Endothelial cell of umbilical vein (primary cell): ENCODE measurements at regions not wholly inside any gene's neighbourhood (a gene's known extent, or its start where the extent isn't known, plus 50 kb on each side); places are given as distances from the start of the nearest gene placed in this dataset.

Source experiments
- BruUV-seq: library from RNA; stranded (reverse); fragments of 400-500 nt; replicated peaks from 2 replicates; lab custom pipeline; 2021; lab: Mats Ljungman, UMichigan
- CTCF ChIA-PET: fragments of 300-600, 350-600 bp; sonication (Branson Sonifier 250); formaldehyde crosslinking; loops from one replicate; lab custom pipeline; 2021; ENCODE audit warnings: antibody characterized with exemption, inconsistent platforms; lab: Charles Lee
- POLR2A ChIA-PET: fragments of 300-600, 350-600 bp; sonication (Branson Sonifier 250); formaldehyde crosslinking; loops from one replicate; lab custom pipeline; 2021; ENCODE audit warnings: antibody characterized with exemption, inconsistent platforms; lab: Charles Lee
- DNase-seq: peaks from one replicate; pipeline ENCODE4 v3.0.0-alpha.2; 2011; ENCODE audit warnings: low read depth, low spot score
- FAIRE-seq: peaks from 2 replicates; lab custom pipeline; 2011; peaks lifted over from hg19 to GRCh38; lab: Jason Lieb, UNC
- H2AFZ ChIP-seq: 2 replicates; pipeline ENCODE4 v1.6.0; 2012; ENCODE audit warnings: low read depth, low read length, control low read depth, inconsistent platforms
- H3K27ac ChIP-seq: 2 replicates; pipeline ENCODE4 v1.5.1; 2011; ENCODE audit warnings: low read depth, mild to moderate bottlenecking, control low read depth, low read length, moderate library complexity; ENCODE audit not compliant: insufficient read depth
- H3K27me3 ChIP-seq, 2 experiments: 2 replicates each; pipeline versions ENCODE4 v1.6.0 to v1.6.1; 2011; ENCODE audit warnings: low read length in 2 of 2, mixed read lengths in 1 of 2; ENCODE audit not compliant: control insufficient read depth in 2 of 2, insufficient read depth in 2 of 2
- H3K36me3 ChIP-seq, 2 experiments: 2 replicates in 1 of 2; 3 replicates in 1 of 2; pipeline ENCODE4 v1.5.1; 2011; ENCODE audit warnings: low read length in 2 of 2, mild to moderate bottlenecking in 1 of 2, moderate library complexity in 1 of 2; ENCODE audit not compliant: control insufficient read depth in 2 of 2, insufficient read depth in 2 of 2; ENCODE audit errors: extremely low read depth in 1 of 2
- H3K4me1 ChIP-seq: 3 replicates; pipeline ENCODE4 v1.5.1; 2011; ENCODE audit warnings: mild to moderate bottlenecking, low read length; ENCODE audit not compliant: control insufficient read depth, insufficient read depth; ENCODE audit errors: extremely low read depth
- H3K4me2 ChIP-seq: 2 replicates; pipeline ENCODE4 v1.6.1; 2011; ENCODE audit warnings: low read length, control low read depth, mixed read lengths; ENCODE audit not compliant: insufficient read depth
- H3K4me3 ChIP-seq, 3 experiments: fragments of 200-600 bp in 1 of 3; sonication (generic), shearing (Covaris generic) in 1 of 3; replicated peaks in 1 of 3; 2 replicates each; pipeline ENCODE4 v1.5.1; 2011 to 2016; ENCODE audit warnings: control low read depth in 3 of 3, low read length in 3 of 3, mild to moderate bottlenecking in 2 of 3, inconsistent platforms in 1 of 3, low read depth in 1 of 3, moderate library complexity in 1 of 3; ENCODE audit not compliant: insufficient read depth in 1 of 3
- H3K79me2 ChIP-seq: 2 replicates; pipeline ENCODE4 v1.6.0; 2012; ENCODE audit warnings: low read length, inconsistent platforms; ENCODE audit not compliant: control insufficient read depth, insufficient read depth
- H3K9ac ChIP-seq: replicated peaks from 2 replicates; pipeline ENCODE3; 2011; ENCODE audit warnings: low read length, control low read depth; ENCODE audit not compliant: insufficient read depth; ENCODE audit errors: extremely low read depth
- H3K9me1 ChIP-seq: replicated peaks from 3 replicates; pipeline ENCODE4 v1.6.0; 2011; ENCODE audit warnings: mild to moderate bottlenecking, low read length; ENCODE audit not compliant: control insufficient read depth, insufficient read depth; ENCODE audit errors: extremely low read depth
- H3K9me3 ChIP-seq: replicated peaks from 2 replicates; pipeline ENCODE4 v1.5.1; 2012; ENCODE audit warnings: low read length, inconsistent platforms; ENCODE audit not compliant: control insufficient read depth, insufficient read depth
- H4K20me1 ChIP-seq: replicated peaks from 2 replicates; pipeline ENCODE3; 2011; ENCODE audit warnings: mild to moderate bottlenecking, low read length; ENCODE audit not compliant: control insufficient read depth, insufficient read depth; ENCODE audit errors: extremely low read depth
- EZH2 ChIP-seq: IDR thresholded peaks from 2 replicates; pipeline ENCODE4 v1.6.1; 2012; ENCODE audit warnings: borderline replicate concordance, low read depth, mild to moderate bottlenecking, moderate library complexity, low read length, inconsistent platforms; ENCODE audit not compliant: severe bottlenecking
- FOS ChIP-seq: IDR thresholded peaks from 2 replicates; pipeline ENCODE4 v1.6.1; 2011; ENCODE audit warnings: mild to moderate bottlenecking, low read length, moderate library complexity, borderline replicate concordance; ENCODE audit not compliant: insufficient read depth
- GATA2 ChIP-seq: IDR thresholded peaks from 2 replicates; pipeline ENCODE4 v1.7.0; 2011; ENCODE audit warnings: low read depth, mild to moderate bottlenecking, moderate library complexity, mixed read lengths, low read length; ENCODE audit not compliant: insufficient read length, insufficient read depth
- JUN ChIP-seq: IDR thresholded peaks from 2 replicates; pipeline ENCODE4 v1.6.1; 2011; ENCODE audit warnings: borderline replicate concordance, low read depth; ENCODE audit not compliant: insufficient read length, insufficient read depth
- MAX ChIP-seq: IDR thresholded peaks from 2 replicates; pipeline ENCODE4 v1.6.1; 2011; ENCODE audit not compliant: insufficient read depth, insufficient read length
- MYC ChIP-seq: IDR thresholded peaks from one replicate; pipeline ENCODE4 v1.6.1; 2011; ENCODE audit warnings: mild to moderate bottlenecking, low read depth, low read length
- POLR2A ChIP-seq: IDR thresholded peaks from 2 replicates; pipeline ENCODE4 v1.6.1; 2012; ENCODE audit warnings: low read depth, mild to moderate bottlenecking, control low read depth, low read length
- POLR2AphosphoS5 ChIP-seq: IDR thresholded peaks from 2 replicates; pipeline ENCODE4 v1.6.1; 2012; ENCODE audit warnings: low read depth, mild to moderate bottlenecking, control low read depth, low read length, moderate library complexity; ENCODE audit not compliant: insufficient read depth
- dilution Hi-C: fragments of 300-500 bp; cut with MboI; formaldehyde crosslinking; loops from one replicate; pipeline ENCODE4 v1.15.0; 2019; ENCODE audit warnings: low sequenced_read_pairs; ENCODE audit not compliant: extremely low pct_ligation_motif_present
- intact Hi-C: fragments of 100-400 bp; cut with micrococcal nuclease; formaldehyde crosslinking; loops from one replicate; pipeline ENCODE4 v1.10.0; 2022
- TF ChIP-seq, protein P1 (sequence below), 2 donors: IDR thresholded peaks; 1 replicate in 1 of 2; 2 replicates in 1 of 2; pipeline ENCODE4 v1.5.1; 2011; ENCODE audit warnings: low read length in 2 of 2, mild to moderate bottlenecking in 2 of 2, moderate library complexity in 2 of 2, control low read depth in 1 of 2, inconsistent platforms in 1 of 2, low read depth in 1 of 2; ENCODE audit not compliant: insufficient read depth in 1 of 2; ENCODE audit errors: extremely low read depth in 1 of 2

DNA sequence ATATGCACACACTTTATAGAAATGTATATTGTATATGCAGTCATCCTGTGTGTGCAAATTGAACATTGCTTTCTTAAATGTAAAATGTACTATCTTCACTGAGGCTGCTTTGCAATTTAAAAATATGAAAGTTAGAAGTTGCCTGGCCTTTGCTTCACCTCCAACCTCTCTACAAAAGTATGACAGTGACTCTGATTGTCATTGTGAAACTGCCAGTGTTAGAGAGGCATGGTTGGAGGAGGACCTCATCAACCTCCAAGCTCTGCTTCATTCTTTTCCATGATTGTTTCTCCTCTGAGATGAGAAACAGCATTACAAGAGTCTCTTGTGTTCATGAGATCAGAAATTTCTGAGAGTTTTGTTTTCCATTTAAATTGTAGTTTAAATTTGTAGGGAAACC, 185.5 kb downstream of the ZC3H11B start:
- dilution Hi-C loops = no loop called here

More for the DNA sequence above, 185.5 kb downstream of the ZC3H11B start:
- CTCF ChIA-PET = interaction anchor here (1.4 to 2.4 kb wide), 2 partner anchors 10 to 26 kb away, joined by 3 to 7 read pairs; no protein-coding TSS in a partner anchor
- Histone ChIP-seq H3K27me3 (no peaks in the 10 kb centered on the region), H3K9me1 (no peaks in the 10 kb centered on the region), H3K36me3 (no peaks in the 10 kb centered on the region), H3K4me2 (no peak overlapping the region), H3K9ac (no peak overlapping the region), H4K20me1 (no peaks in the 10 kb centered on the region), H3K79me2 (no peaks in the 10 kb centered on the region), H3K4me1 (peaks cover under 1% of the 10 kb centered on the region), H2AFZ (no peak overlapping the region), H3K27ac (no peak overlapping the region), H3K4me3 (no peak overlapping the region), H3K9me3 (no peaks in the 10 kb centered on the region)
- intact Hi-C loops = no loop called here
- no TSS peak for BruUV-seq
- POLR2A ChIA-PET = no interaction called here
- DNase-seq (no peak), FAIRE-seq (no peak)
- no peak for TF ChIP-seq MAX
- TF ChIP-seq FOS = no peak
- no peak for TF ChIP-seq JUN
- no peak for TF ChIP-seq EZH2
- TF ChIP-seq GATA2 = no peak
- TF ChIP-seq POLR2A = no peak
- no peak for TF ChIP-seq MYC
- TF ChIP-seq, protein P1, sequence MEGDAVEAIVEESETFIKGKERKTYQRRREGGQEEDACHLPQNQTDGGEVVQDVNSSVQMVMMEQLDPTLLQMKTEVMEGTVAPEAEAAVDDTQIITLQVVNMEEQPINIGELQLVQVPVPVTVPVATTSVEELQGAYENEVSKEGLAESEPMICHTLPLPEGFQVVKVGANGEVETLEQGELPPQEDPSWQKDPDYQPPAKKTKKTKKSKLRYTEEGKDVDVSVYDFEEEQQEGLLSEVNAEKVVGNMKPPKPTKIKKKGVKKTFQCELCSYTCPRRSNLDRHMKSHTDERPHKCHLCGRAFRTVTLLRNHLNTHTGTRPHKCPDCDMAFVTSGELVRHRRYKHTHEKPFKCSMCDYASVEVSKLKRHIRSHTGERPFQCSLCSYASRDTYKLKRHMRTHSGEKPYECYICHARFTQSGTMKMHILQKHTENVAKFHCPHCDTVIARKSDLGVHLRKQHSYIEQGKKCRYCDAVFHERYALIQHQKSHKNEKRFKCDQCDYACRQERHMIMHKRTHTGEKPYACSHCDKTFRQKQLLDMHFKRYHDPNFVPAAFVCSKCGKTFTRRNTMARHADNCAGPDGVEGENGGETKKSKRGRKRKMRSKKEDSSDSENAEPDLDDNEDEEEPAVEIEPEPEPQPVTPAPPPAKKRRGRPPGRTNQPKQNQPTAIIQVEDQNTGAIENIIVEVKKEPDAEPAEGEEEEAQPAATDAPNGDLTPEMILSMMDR (IDR thresholded peaks at IDR 0.05; ENCODE audit: extremely low read depth in 1 of 2, insufficient read depth in 1 of 2, low read depth in 1 of 2, low read length in 2 of 2) = no peak
- TF ChIP-seq POLR2AphosphoS5 = no peak
